Body of pancreas (tissue), 4 donors: ENCODE measurements at regions not wholly inside any gene's neighbourhood (a gene's known extent, or its start where the extent isn't known, plus 50 kb on each side); places are given as distances from the start of the nearest gene placed in this dataset.

Experiments used
- ATAC-seq: fragments of 150-250 bp; one replicate; pipeline ENCODE4 v1.9.1; 2016
- DNase-seq, 4 donors: peaks; one replicate each; pipeline ENCODE4 v3.0.0-alpha.2; 2019
- H3K27ac ChIP-seq, 4 donors: fragments of 200-600 bp; sonication (generic); 1 replicate in 3 of 4; 2 replicates in 1 of 4; pipeline versions ENCODE4 v1.5.1 to v1.6.1; 2016 to 2019; ENCODE audit warnings: mild to moderate bottlenecking in 1 of 4, mixed read lengths in 1 of 4, moderate library complexity in 1 of 4
- H3K27me3 ChIP-seq, 2 donors: fragments of 200-600 bp; sonication (generic); one replicate each; pipeline ENCODE4 v1.6.0; 2016; ENCODE audit warnings: mild to moderate bottlenecking in 1 of 2
- H3K36me3 ChIP-seq, 2 donors: fragments of 200-600 bp; sonication (generic); replicated peaks in 1 of 2; 2 replicates each; pipeline ENCODE4 v1.5.1; 2016; ENCODE audit warnings: low read depth in 2 of 2; ENCODE audit not compliant: insufficient read depth in 1 of 2
- H3K4me1 ChIP-seq: fragments of 200-600 bp; sonication (generic); one replicate; pipeline ENCODE4 v1.6.0; 2016
- H3K4me3 ChIP-seq, 2 donors: fragments of 200-600 bp; sonication (generic); 1 replicate in 1 of 2; 2 replicates in 1 of 2; pipeline ENCODE4 v1.5.1; 2016 to 2019
- H3K9me3 ChIP-seq, 3 donors: fragments of 200-600 bp; sonication (generic); 1 replicate in 2 of 3; 2 replicates in 1 of 3; pipeline ENCODE4 v1.5.1; 2016
- POLR2A ChIP-seq, 3 donors: fragments of 450-650 bp; IDR thresholded peaks; one replicate each; pipeline ENCODE4 v1.6.1; 2016; ENCODE audit warnings: antibody characterized with exemption in 3 of 3, mild to moderate bottlenecking in 2 of 3
- WGBS, 2 donors: methylation state at CpG; one replicate each; pipeline ENCODE4 v1.1.5; 2017; 5-methylcytosine and 5-hydroxymethylcytosine counted together
- intact Hi-C: fragments of 100-400 bp; cut with DNase I; formaldehyde crosslinking; loops from one replicate; pipeline ENCODE4 v1.15.1; 2023
- TF ChIP-seq, protein P1 (sequence below), 7 experiments: fragments of 450-650 bp in 4 of 7; fragments of 200-600 bp in 3 of 7; sonication (generic) in 3 of 7; IDR thresholded peaks; one replicate each; pipeline ENCODE4 v1.5.1; 2016 to 2019; ENCODE audit warnings: antibody characterized with exemption in 7 of 7

DNA sequence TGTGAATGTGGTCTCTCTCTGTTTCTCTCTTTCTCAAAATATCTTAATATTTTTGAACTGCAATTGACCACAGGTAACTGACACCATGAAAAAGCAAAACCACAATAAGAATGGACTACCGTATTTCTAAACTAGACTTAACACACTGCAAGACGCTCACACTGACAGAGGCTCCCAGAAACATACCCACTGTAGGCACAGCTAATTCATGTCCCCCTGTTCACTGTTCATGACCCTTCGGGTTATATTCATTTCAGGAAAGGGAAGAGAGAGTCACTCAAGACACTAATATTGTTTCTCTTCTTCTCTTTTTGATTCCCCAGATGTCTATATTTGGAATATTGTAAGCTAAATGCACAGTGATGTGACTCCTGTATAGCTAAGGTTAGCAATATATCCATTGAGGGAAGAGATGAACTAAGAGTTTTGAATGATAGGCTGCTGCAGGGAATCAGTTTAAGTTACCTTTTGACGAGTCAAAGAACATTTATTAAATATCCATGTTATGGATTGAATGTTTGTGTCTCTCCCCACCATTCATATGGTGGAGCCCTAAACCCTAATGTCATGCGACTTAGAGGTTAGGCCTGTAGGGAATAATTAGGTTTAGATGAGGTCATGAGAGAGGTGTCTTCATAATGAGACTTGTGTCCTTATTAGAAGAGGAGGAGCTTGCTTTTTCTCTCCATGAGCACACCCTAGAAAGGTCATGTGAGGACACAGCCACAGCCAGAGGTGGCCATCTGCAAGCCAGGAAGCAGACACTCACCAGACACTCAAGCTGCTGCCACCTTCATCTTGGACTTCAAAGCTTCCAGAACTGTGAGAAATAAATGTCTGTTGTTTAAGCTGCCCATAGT is 216.6 kb upstream of the GRM7 start:
- WGBS, 2 donors, result 87 to 92% methylated on average over 5 of the region's 5 CpGs
- intact Hi-C loops, result no loop called here

DNA sequence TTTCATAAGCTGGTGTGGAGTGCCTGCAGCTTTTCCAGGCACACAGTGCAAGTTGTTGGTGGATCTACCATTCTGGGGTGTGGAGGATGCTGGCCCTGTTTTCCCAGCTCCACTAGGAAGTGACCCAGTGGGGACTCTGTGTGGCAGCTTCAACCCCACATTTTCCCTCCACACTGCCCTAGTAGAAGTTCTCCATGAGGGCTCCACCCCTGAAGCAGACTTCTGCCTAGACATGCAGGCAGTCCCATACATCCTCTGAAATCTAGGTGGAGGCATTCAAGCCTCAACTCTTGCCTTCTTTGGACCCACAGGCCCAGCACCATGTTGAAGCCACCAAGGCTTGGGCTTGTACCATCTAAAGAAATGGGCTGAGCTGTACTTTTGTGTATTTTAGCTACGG is 206.2 kb upstream of the GRM7 start:
- Histone ChIP-seq H3K4me3 (no peak overlapping the region), H3K4me1 (no peaks in the 10 kb centered on the region), H3K9me3 (peaks cover 0 to 7% (median 4%) of the 10 kb centered on the region in 3 donors), H3K36me3 (no peaks in the 10 kb centered on the region), H3K27ac (no peak overlapping the region), H3K27me3 (no peaks in the 10 kb centered on the region)
- 92 to 100% methylated on average over 1 of the region's 1 CpG for WGBS, 2 donors
- intact Hi-C loops, result no loop called here
- DNase-seq (no peak), ATAC-seq (no peak)
- TF ChIP-seq, protein P1, sequence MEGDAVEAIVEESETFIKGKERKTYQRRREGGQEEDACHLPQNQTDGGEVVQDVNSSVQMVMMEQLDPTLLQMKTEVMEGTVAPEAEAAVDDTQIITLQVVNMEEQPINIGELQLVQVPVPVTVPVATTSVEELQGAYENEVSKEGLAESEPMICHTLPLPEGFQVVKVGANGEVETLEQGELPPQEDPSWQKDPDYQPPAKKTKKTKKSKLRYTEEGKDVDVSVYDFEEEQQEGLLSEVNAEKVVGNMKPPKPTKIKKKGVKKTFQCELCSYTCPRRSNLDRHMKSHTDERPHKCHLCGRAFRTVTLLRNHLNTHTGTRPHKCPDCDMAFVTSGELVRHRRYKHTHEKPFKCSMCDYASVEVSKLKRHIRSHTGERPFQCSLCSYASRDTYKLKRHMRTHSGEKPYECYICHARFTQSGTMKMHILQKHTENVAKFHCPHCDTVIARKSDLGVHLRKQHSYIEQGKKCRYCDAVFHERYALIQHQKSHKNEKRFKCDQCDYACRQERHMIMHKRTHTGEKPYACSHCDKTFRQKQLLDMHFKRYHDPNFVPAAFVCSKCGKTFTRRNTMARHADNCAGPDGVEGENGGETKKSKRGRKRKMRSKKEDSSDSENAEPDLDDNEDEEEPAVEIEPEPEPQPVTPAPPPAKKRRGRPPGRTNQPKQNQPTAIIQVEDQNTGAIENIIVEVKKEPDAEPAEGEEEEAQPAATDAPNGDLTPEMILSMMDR (IDR thresholded peaks at IDR 0.05), result no peak
- no peak for TF ChIP-seq POLR2A (IDR thresholded peaks at IDR 0.05)

More for the DNA sequence above, 216.6 kb upstream of the GRM7 start:
- Histone ChIP-seq H3K27me3 (no peaks in the 10 kb centered on the region), H3K36me3 (no peaks in the 10 kb centered on the region), H3K4me1 (no peaks in the 10 kb centered on the region), H3K9me3 (no peaks in the 10 kb centered on the region), H3K27ac (no peak overlapping the region), H3K4me3 (no peak overlapping the region)
- no peak for TF ChIP-seq POLR2A (IDR thresholded peaks at IDR 0.05)
- TF ChIP-seq, protein P1 (IDR thresholded peaks at IDR 0.05), result no peak
- DNase-seq (no peak), ATAC-seq (no peak)

DNA sequence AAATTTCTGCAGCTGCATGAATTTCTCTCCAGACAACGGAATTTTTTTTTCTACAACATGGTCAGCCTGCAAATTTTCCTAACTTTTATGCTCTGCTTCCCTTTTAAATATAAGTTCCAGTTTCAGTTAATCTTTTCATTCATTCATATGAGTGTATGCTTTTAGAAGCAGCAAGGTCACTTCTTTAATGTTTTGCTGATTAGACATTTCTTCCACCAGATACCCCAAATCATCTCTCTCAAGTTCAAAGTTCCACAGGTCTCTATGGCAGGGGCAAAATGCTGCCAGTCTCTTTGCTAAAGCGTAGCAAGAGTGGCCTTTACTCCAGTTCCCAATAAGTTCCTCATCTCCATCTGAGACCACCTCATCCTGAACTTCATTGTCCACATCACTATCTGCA is 205.6 kb upstream of the GRM7 start:
- no peak for DNase-seq
- Histone ChIP-seq H3K4me3 (no peak overlapping the region), H3K9me3 (peaks cover 0 to 7% (median 4%) of the 10 kb centered on the region in 3 donors), H3K36me3 (no peaks in the 10 kb centered on the region), H3K27me3 (no peaks in the 10 kb centered on the region), H3K4me1 (no peaks in the 10 kb centered on the region), H3K27ac (no peak overlapping the region)
- no peak for TF ChIP-seq POLR2A (IDR thresholded peaks at IDR 0.05)
- TF ChIP-seq, protein P1 (IDR thresholded peaks at IDR 0.05), result no peak
- intact Hi-C loops, result no loop called here
- WGBS, 2 donors, result 67 to 75% methylated on average over 2 of the region's 2 CpGs
- no peak for ATAC-seq

DNA sequence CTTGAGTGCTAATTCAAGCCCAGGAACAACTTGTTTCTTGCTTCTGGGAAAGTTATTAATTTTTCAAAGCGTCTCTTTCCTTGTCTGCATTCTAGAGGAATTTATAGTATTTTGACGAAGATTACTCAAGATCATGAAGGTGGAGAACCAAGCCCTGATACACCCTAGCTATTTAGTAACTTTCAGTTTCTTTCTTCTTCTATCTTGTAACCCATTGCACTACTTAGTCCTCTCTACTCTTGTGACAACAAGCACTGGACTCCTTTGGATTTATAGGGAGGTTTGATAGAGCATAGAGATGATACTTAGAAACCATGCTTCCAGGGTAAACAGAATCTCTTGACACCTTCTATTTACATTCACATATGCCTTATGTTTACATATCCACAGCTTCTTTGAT is 203.3 kb upstream of the GRM7 start:
- DNase-seq, result no peak
- ATAC-seq, result no peak
- Histone ChIP-seq H3K4me3 (no peak overlapping the region), H3K9me3 (peaks cover 0 to 17% (median 4%) of the 10 kb centered on the region in 3 donors), H3K27ac (no peak overlapping the region), H3K27me3 (no peaks in the 10 kb centered on the region), H3K36me3 (no peaks in the 10 kb centered on the region), H3K4me1 (no peaks in the 10 kb centered on the region)
- intact Hi-C loops, result no loop called here
- WGBS, 2 donors, result 86 to 89% methylated on average over 2 of the region's 2 CpGs
- TF ChIP-seq, protein P1 (IDR thresholded peaks at IDR 0.05), result no peak
- no peak for TF ChIP-seq POLR2A (IDR thresholded peaks at IDR 0.05)

DNA sequence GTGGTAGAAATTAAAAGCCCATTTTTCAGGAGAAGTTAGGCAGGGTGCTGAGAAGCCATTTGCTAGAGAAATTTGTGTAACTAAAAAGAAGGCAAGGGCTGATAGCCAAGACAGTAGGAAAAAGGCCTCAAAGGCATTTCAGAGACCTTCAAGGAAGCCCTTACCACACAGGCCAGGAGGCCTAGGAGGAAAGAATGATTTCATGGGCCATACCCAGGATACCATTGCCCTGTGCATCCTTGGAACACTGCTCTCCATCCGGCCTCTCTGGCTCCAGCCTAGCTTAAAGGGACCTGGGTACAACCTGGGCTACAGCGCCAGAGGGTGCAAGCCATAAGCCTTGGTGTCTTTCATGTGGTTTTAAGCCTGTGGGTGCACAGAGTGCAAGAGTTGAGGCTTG is 193.6 kb upstream of the GRM7 start:
- Histone ChIP-seq H3K27me3 (no peaks in the 10 kb centered on the region), H3K4me1 (no peaks in the 10 kb centered on the region), H3K27ac (no peak overlapping the region), H3K9me3 (peaks cover 0 to under 1% (median 0%) of the 10 kb centered on the region in 3 donors), H3K36me3 (no peaks in the 10 kb centered on the region), H3K4me3 (no peak overlapping the region)
- intact Hi-C loops, result no loop called here
- DNase-seq, result no peak
- 79 to 89% methylated on average over 2 of the region's 2 CpGs for WGBS, 2 donors
- ATAC-seq, result no peak
- TF ChIP-seq, protein P1 (IDR thresholded peaks at IDR 0.05), result no peak
- TF ChIP-seq POLR2A (IDR thresholded peaks at IDR 0.05), result no peak
